COLO668 (cell line): ENCODE measurements at regions not wholly inside any gene's neighbourhood (a gene's known extent, or its start where the extent isn't known, plus 50 kb on each side); places are given as distances from the start of the nearest gene placed in this dataset.
"Not testable (repeated sequence)": the region's sequence is repeated elsewhere in the genome, so short reads cannot be mapped to it uniquely, and the experiment has no call there.

ENCODE experiments used
- DNase-seq: peaks from one replicate; lab custom pipeline; 2025; ENCODE audit not compliant: unreplicated experiment; lab: John Stamatoyannopoulos, UW

- no peak for DNase-seq
Observed at GRCh38 chr5:173430394-173430793, 102.2 kb upstream of the STC2 start.

- DNase-seq = no peak
Observed at GRCh38 chr5:173429489-173430150, 101.4 kb upstream of the STC2 start.

GRCh38 chr5:173423452-173424117 lies 95.4 kb upstream of the STC2 start:
- DNase-seq = no peak

- DNase-seq = peak; percentile 50
Observed at GRCh38 chr5:173420108-173420507, 91.9 kb upstream of the STC2 start.

- DNase-seq = no peak
Observed at GRCh38 chr5:173413471-173413982, 85.3 kb upstream of the STC2 start.

GRCh38 chr5:173412566-173412965 lies 84.4 kb upstream of the STC2 start:
- DNase-seq = no peak

- no peak for DNase-seq
Observed at GRCh38 chr5:173411791-173412555, 83.8 kb upstream of the STC2 start.

GRCh38 chr5:173410459-173411233 lies 82.4 kb upstream of the STC2 start:
- DNase-seq = no peak

GRCh38 chr5:173408946-173409345 lies 80.7 kb upstream of the STC2 start:
- DNase-seq = no peak

- no peak for DNase-seq
Observed at GRCh38 chr5:173399851-173400250, 71.6 kb upstream of the STC2 start.

- DNase-seq = no peak
Observed at GRCh38 chr5:173397516-173397915, 69.3 kb upstream of the STC2 start.

GRCh38 chr5:173396311-173396993 lies 68.2 kb upstream of the STC2 start:
- DNase-seq = peak; percentile 2

- DNase-seq = no peak
Observed at GRCh38 chr5:173395933-173396308, 67.7 kb upstream of the STC2 start.

GRCh38 chr5:173395257-173395932 lies 67.2 kb upstream of the STC2 start:
- DNase-seq = no peak

GRCh38 chr5:173394701-173395100 lies 66.5 kb upstream of the STC2 start:
- DNase-seq = no peak

GRCh38 chr5:173392172-173392571 lies 64.0 kb upstream of the STC2 start:
- DNase-seq = no peak

GRCh38 chr5:173391031-173391430 lies 62.8 kb upstream of the STC2 start:
- DNase-seq = no peak

GRCh38 chr5:173387293-173387692 lies 59.1 kb upstream of the STC2 start:
- DNase-seq = not testable (repeated sequence)

- no peak for DNase-seq
Observed at GRCh38 chr5:173385832-173386360, 57.7 kb upstream of the STC2 start.

- no peak for DNase-seq
Observed at GRCh38 chr5:173383711-173384110, 55.5 kb upstream of the STC2 start.
